ENCODE measurements at regions not wholly inside any gene's neighbourhood (a gene's known extent, or its start where the extent isn't known, plus 50 kb on each side); places are given as distances from the start of the nearest gene placed in this dataset.

GRCh38 chr5:124260921-124261515 is 485.4 kb downstream of the ZNF608 start:
- DNase-seq (ENCODE audit: low spot score in 2 of 2): no peak
- no peak overlapping the region for H3K4me3 ChIP-seq
- WGBS: 78% methylated on average over 10 of the region's 10 CpGs

GRCh38 chr5:124259017-124259416 is 487.4 kb downstream of the ZNF608 start:
- 92% methylated on average over 4 of the region's 4 CpGs for WGBS
- TF ChIP-seq POLR2AphosphoS5 (IDR thresholded peaks at IDR 0.05) (no peak), CTCF (IDR thresholded peaks at IDR 0.05) (no peak), EP300 (IDR thresholded peaks at IDR 0.05) (no peak), POLR2A (IDR thresholded peaks at IDR 0.05) (no peak)
- H3K36me3 ChIP-seq: no peaks in the 10 kb centered on the region
- DNase-seq (ENCODE audit: low spot score in 2 of 2): no peak
- H3K4me1 ChIP-seq: peaks cover 20% of the 10 kb centered on the region
- H3K27me3 ChIP-seq: no peaks in the 10 kb centered on the region
- H3K27ac ChIP-seq: no peak overlapping the region
- no peaks in the 10 kb centered on the region for H3K9me3 ChIP-seq
- H3K4me3 ChIP-seq: no peak overlapping the region

More at GRCh38 chr5:124260921-124261515, 485.4 kb downstream of the ZNF608 start:
- peaks cover 20% of the 10 kb centered on the region for H3K4me1 ChIP-seq
- no peak for TF ChIP-seq CTCF (IDR thresholded peaks at IDR 0.05)
- TF ChIP-seq POLR2AphosphoS5 (IDR thresholded peaks at IDR 0.05): no peak
- no peak for TF ChIP-seq EP300 (IDR thresholded peaks at IDR 0.05)
- TF ChIP-seq POLR2A (IDR thresholded peaks at IDR 0.05): no peak
- H3K9me3 ChIP-seq: no peaks in the 10 kb centered on the region
- H3K27me3 ChIP-seq: no peaks in the 10 kb centered on the region
- no peaks in the 10 kb centered on the region for H3K36me3 ChIP-seq
- H3K27ac ChIP-seq: no peak overlapping the region

- peaks cover 15% of the 10 kb centered on the region for H3K4me1 ChIP-seq
- H3K4me3 ChIP-seq: no peak overlapping the region
- TF ChIP-seq EP300 (IDR thresholded peaks at IDR 0.05) (no peak), CTCF (IDR thresholded peaks at IDR 0.05) (no peak), POLR2AphosphoS5 (IDR thresholded peaks at IDR 0.05) (no peak), POLR2A (IDR thresholded peaks at IDR 0.05) (no peak)
- H3K27ac ChIP-seq: no peak overlapping the region
- H3K27me3 ChIP-seq: no peaks in the 10 kb centered on the region
- H3K9me3 ChIP-seq: no peaks in the 10 kb centered on the region
- WGBS: 94% methylated on average over 6 of the region's 8 CpGs
- DNase-seq (ENCODE audit: low spot score in 2 of 2): no peak
- H3K36me3 ChIP-seq: no peaks in the 10 kb centered on the region
Measured at GRCh38 chr5:124257048-124257447, 489.4 kb downstream of the ZNF608 start.

GRCh38 chr5:124253203-124253810 is 493.1 kb downstream of the ZNF608 start:
- no peaks in the 10 kb centered on the region for H3K9me3 ChIP-seq
- peaks cover 10% of the 10 kb centered on the region for H3K4me1 ChIP-seq
- no peaks in the 10 kb centered on the region for H3K36me3 ChIP-seq
- WGBS: 32% methylated on average over 11 of the region's 11 CpGs
- no peak for TF ChIP-seq POLR2A (IDR thresholded peaks at IDR 0.05)
- no peak for TF ChIP-seq POLR2AphosphoS5 (IDR thresholded peaks at IDR 0.05)
- no peak for TF ChIP-seq EP300 (IDR thresholded peaks at IDR 0.05)
- no peak for TF ChIP-seq CTCF (IDR thresholded peaks at IDR 0.05)
- H3K27me3 ChIP-seq: no peaks in the 10 kb centered on the region
- H3K4me3 ChIP-seq: no peak overlapping the region
- H3K27ac ChIP-seq: no peak overlapping the region
- DNase-seq (ENCODE audit: low spot score in 2 of 2): no peak

- 67% methylated on average over 1 of the region's 1 CpG for WGBS
- no peaks in the 10 kb centered on the region for H3K9me3 ChIP-seq
Measured at GRCh38 chr5:124252747-124253146, 493.7 kb downstream of the ZNF608 start.

More at GRCh38 chr5:124252747-124253146, 493.7 kb downstream of the ZNF608 start:
- no peak for TF ChIP-seq POLR2AphosphoS5 (IDR thresholded peaks at IDR 0.05)
- TF ChIP-seq CTCF (IDR thresholded peaks at IDR 0.05): no peak
- TF ChIP-seq EP300 (IDR thresholded peaks at IDR 0.05): no peak
- no peak for TF ChIP-seq POLR2A (IDR thresholded peaks at IDR 0.05)
- Histone ChIP-seq H3K36me3 (no peaks in the 10 kb centered on the region), H3K27ac (no peak overlapping the region), H3K4me3 (no peak overlapping the region), H3K27me3 (no peaks in the 10 kb centered on the region), H3K4me1 (peaks cover 10% of the 10 kb centered on the region)
- DNase-seq (ENCODE audit: low spot score in 2 of 2): no peak
